Common myeloid progenitor, CD34-positive (primary cell): ENCODE measurements at regions not wholly inside any gene's neighbourhood (a gene's known extent, or its start where the extent isn't known, plus 50 kb on each side); places are given as distances from the start of the nearest gene placed in this dataset.

Experiments
- CTCF ChIA-PET: fragments of 350-600 bp; sonication (Branson Sonifier 250); formaldehyde crosslinking; loops from one replicate; lab custom pipeline; 2021; ENCODE audit warnings: antibody characterized with exemption; lab: Charles Lee
- POLR2A ChIA-PET: fragments of 350-600 bp; sonication (Branson Sonifier 250); formaldehyde crosslinking; loops from one replicate; lab custom pipeline; 2021; ENCODE audit warnings: antibody characterized with exemption; lab: Charles Lee
- DNase-seq, 3 donors: peaks; one replicate each; pipeline versions ENCODE4 v3.0.0 to v3.0.0-alpha.2; 2013
- H3K27ac ChIP-seq, 2 experiments: 1 replicate in 1 of 2; 2 replicates in 1 of 2; pipeline ENCODE4 v1.7.0; 2013; ENCODE audit warnings: inconsistent platforms in 2 of 2, low read length in 2 of 2, mild to moderate bottlenecking in 2 of 2, low read depth in 1 of 2, moderate library complexity in 1 of 2; ENCODE audit not compliant: severe bottlenecking in 2 of 2, insufficient read depth in 1 of 2, poor library complexity in 1 of 2
- H3K27me3 ChIP-seq, 5 experiments: replicated peaks in 2 of 5; 1 replicate in 3 of 5; 2 replicates in 2 of 5; pipeline versions ENCODE4 v1.6.1 to v1.7.0; 2013; ENCODE audit warnings: low read length in 4 of 5, mild to moderate bottlenecking in 2 of 5, moderate library complexity in 2 of 5, inconsistent platforms in 1 of 5; ENCODE audit not compliant: insufficient read depth in 5 of 5, control insufficient read depth in 4 of 5
- H3K36me3 ChIP-seq, 4 experiments: 1 replicate in 2 of 4; 2 replicates in 2 of 4; pipeline versions ENCODE4 v1.6.1 to v1.7.0; 2013; ENCODE audit warnings: low read length in 3 of 4, control low read depth in 1 of 4, mild to moderate bottlenecking in 1 of 4; ENCODE audit not compliant: control insufficient read depth in 4 of 4, insufficient read depth in 4 of 4
- H3K4me1 ChIP-seq, 4 experiments: 1 replicate in 3 of 4; 2 replicates in 1 of 4; pipeline versions ENCODE4 v1.6.1 to v1.7.1; 2013; ENCODE audit warnings: low read length in 3 of 4, mild to moderate bottlenecking in 3 of 4, control low read depth in 1 of 4, inconsistent platforms in 1 of 4, moderate library complexity in 1 of 4; ENCODE audit not compliant: control insufficient read depth in 4 of 4, insufficient read depth in 4 of 4; ENCODE audit errors: control extremely low read depth in 1 of 4
- H3K4me3 ChIP-seq, 7 experiments: 1 replicate in 4 of 7; 2 replicates in 3 of 7; pipeline versions ENCODE4 v1.5.1 to v1.7.0; 2013; ENCODE audit warnings: mild to moderate bottlenecking in 7 of 7, low read length in 6 of 7, moderate library complexity in 6 of 7, inconsistent platforms in 2 of 7, low read depth in 2 of 7, control low read depth in 1 of 7; ENCODE audit not compliant: insufficient read depth in 4 of 7, control insufficient read depth in 1 of 7; ENCODE audit errors: extremely low read depth in 1 of 7
- H3K9me3 ChIP-seq, 5 experiments: 1 replicate in 4 of 5; 2 replicates in 1 of 5; pipeline versions ENCODE4 v1.6.1 to v1.7.1; 2013; ENCODE audit warnings: low read length in 4 of 5, mild to moderate bottlenecking in 2 of 5, inconsistent platforms in 1 of 5, low read depth in 1 of 5, moderate library complexity in 1 of 5; ENCODE audit not compliant: control insufficient read depth in 4 of 5, insufficient read depth in 2 of 5; ENCODE audit errors: control extremely low read depth in 1 of 5
- WGBS: methylation state at CpG from one replicate; pipeline ENCODE4 v1.1.5; 2013; ENCODE audit not compliant: insufficient coverage; 5-methylcytosine and 5-hydroxymethylcytosine counted together

- POLR2A ChIA-PET: interaction anchor here (0.7 kb wide), 1 partner anchor 839 kb away, joined by 3 read pairs; no protein-coding TSS in a partner anchor
- CTCF ChIA-PET: no interaction called here
- Histone ChIP-seq H3K27me3 (no peaks in the 10 kb centered on the region), H3K27ac (no peak overlapping the region), H3K4me3 (no peak overlapping the region), H3K36me3 (no peaks in the 10 kb centered on the region), H3K9me3 (no peaks in the 10 kb centered on the region), H3K4me1 (peaks cover 0 to 5% (median 2%) of the 10 kb centered on the region in 4 experiments)
- no peak for DNase-seq
- 60% methylated on average over 1 of the region's 2 CpGs for WGBS
These were observed 523.9 kb upstream of the ADGRL4 start for GRCh38 chr1:79530476-79530875.

- no peaks in the 10 kb centered on the region for H3K36me3 ChIP-seq
- WGBS: no CpG with 5 or more reads among the region's 2 CpGs
- DNase-seq: no peak
- H3K9me3 ChIP-seq: no peaks in the 10 kb centered on the region
- ChIA-PET CTCF (no interaction called here), POLR2A (interaction anchor here (0.7 kb wide), 1 partner anchor 839 kb away, joined by 3 read pairs; no protein-coding TSS in a partner anchor)
- no peaks in the 10 kb centered on the region for H3K27me3 ChIP-seq
- H3K27ac ChIP-seq: no peak overlapping the region
- H3K4me1 ChIP-seq: peaks cover 0 to 5% (median 2%) of the 10 kb centered on the region in 4 experiments
- no peak overlapping the region for H3K4me3 ChIP-seq
These were observed 523.5 kb upstream of the ADGRL4 start for GRCh38 chr1:79530055-79530454.

GRCh38 chr1:79524126-79524525, 517.6 kb upstream of the ADGRL4 start:
- H3K4me3 ChIP-seq: no peak overlapping the region
- H3K9me3 ChIP-seq: no peaks in the 10 kb centered on the region
- H3K4me1 ChIP-seq: no peaks in the 10 kb centered on the region
- no CpG with 5 or more reads among the region's 1 CpG for WGBS
- POLR2A ChIA-PET: no interaction called here
- CTCF ChIA-PET: no interaction called here
- no peak overlapping the region for H3K27ac ChIP-seq
- H3K36me3 ChIP-seq: no peaks in the 10 kb centered on the region
- no peaks in the 10 kb centered on the region for H3K27me3 ChIP-seq
- no peak for DNase-seq

GRCh38 chr1:79519084-79519760, 512.7 kb upstream of the ADGRL4 start:
- WGBS: no CpG with 5 or more reads among the region's 4 CpGs
- no peaks in the 10 kb centered on the region for H3K27me3 ChIP-seq
- H3K36me3 ChIP-seq: no peaks in the 10 kb centered on the region
- peaks cover 0 to 2% (median 0%) of the 10 kb centered on the region in 4 experiments for H3K4me1 ChIP-seq
- no peak overlapping the region for H3K27ac ChIP-seq
- no peaks in the 10 kb centered on the region for H3K9me3 ChIP-seq
- CTCF ChIA-PET: no interaction called here
- POLR2A ChIA-PET: no interaction called here
- DNase-seq: no peak
- H3K4me3 ChIP-seq: no peak overlapping the region

GRCh38 chr1:79517470-79518224, 511.1 kb upstream of the ADGRL4 start:
- WGBS: no CpG with 5 or more reads among the region's 4 CpGs
- CTCF ChIA-PET: no interaction called here
- Histone ChIP-seq H3K4me1 (peaks cover 0 to 2% (median 0%) of the 10 kb centered on the region in 4 experiments), H3K9me3 (no peaks in the 10 kb centered on the region), H3K4me3 (no peak overlapping the region), H3K27ac (no peak overlapping the region), H3K36me3 (no peaks in the 10 kb centered on the region), H3K27me3 (no peaks in the 10 kb centered on the region)
- DNase-seq: no peak
- POLR2A ChIA-PET: no interaction called here

GRCh38 chr1:79507770-79508169, 501.2 kb upstream of the ADGRL4 start:
- DNase-seq: no peak
- H3K27ac ChIP-seq: no peak overlapping the region
- no peak overlapping the region for H3K4me3 ChIP-seq
- H3K27me3 ChIP-seq: no peaks in the 10 kb centered on the region
- no CpG with 5 or more reads among the region's 2 CpGs for WGBS
- H3K9me3 ChIP-seq: no peaks in the 10 kb centered on the region
- H3K36me3 ChIP-seq: no peaks in the 10 kb centered on the region
- POLR2A ChIA-PET: no interaction called here
- H3K4me1 ChIP-seq: no peaks in the 10 kb centered on the region
- CTCF ChIA-PET: no interaction called here

- CTCF ChIA-PET: interaction anchor here (1.8 kb wide), 1 partner anchor 8 kb away, joined by 4 read pairs; no protein-coding TSS in a partner anchor
- H3K27me3 ChIP-seq: no peaks in the 10 kb centered on the region
- WGBS: no CpG with 5 or more reads among the region's 3 CpGs
These were observed 494.6 kb upstream of the ADGRL4 start for GRCh38 chr1:79501153-79501552.

More at GRCh38 chr1:79501153-79501552, 494.6 kb upstream of the ADGRL4 start:
- POLR2A ChIA-PET: no interaction called here
- no peak for DNase-seq
- H3K9me3 ChIP-seq: no peaks in the 10 kb centered on the region
- no peaks in the 10 kb centered on the region for H3K4me1 ChIP-seq
- H3K27ac ChIP-seq: no peak overlapping the region
- H3K4me3 ChIP-seq: no peak overlapping the region
- H3K36me3 ChIP-seq: no peaks in the 10 kb centered on the region
